Neural cell (in vitro differentiated cells): ENCODE measurements at regions not wholly inside any gene's neighbourhood (a gene's known extent, or its start where the extent isn't known, plus 50 kb on each side); places are given as distances from the start of the nearest gene placed in this dataset.

Experiments used
- EP300 ChIP-seq: fragments of 450-650 bp; conservative IDR thresholded peaks from 2 replicates; pipeline ENCODE4 v1.6.1; 2014; ENCODE audit warnings: antibody characterized with exemption, mild to moderate bottlenecking, moderate library complexity; ENCODE audit not compliant: poor library complexity, severe bottlenecking
- MXI1 ChIP-seq: fragments of 450-650 bp; conservative IDR thresholded peaks from 2 replicates; pipeline ENCODE4 v1.6.1; 2014; ENCODE audit warnings: antibody characterized with exemption, mild to moderate bottlenecking; ENCODE audit not compliant: poor library complexity, severe bottlenecking
- POLR2AphosphoS5 ChIP-seq: IDR thresholded peaks from 2 replicates; pipeline ENCODE4 v1.6.1; 2012
- RAD21 ChIP-seq: fragments of 450-650 bp; conservative IDR thresholded peaks from 2 replicates; pipeline ENCODE4 v1.6.1; 2014; ENCODE audit warnings: antibody characterized with exemption, mild to moderate bottlenecking, moderate library complexity
- SMC3 ChIP-seq: fragments of 450-650 bp; conservative IDR thresholded peaks from 2 replicates; pipeline ENCODE4 v1.6.1; 2014; ENCODE audit warnings: antibody characterized with exemption, mild to moderate bottlenecking, moderate library complexity; ENCODE audit not compliant: poor library complexity
- TF ChIP-seq, protein P1 (sequence below): fragments of 450-650 bp; IDR thresholded peaks from 2 replicates; pipeline ENCODE4 v1.5.1; 2014; ENCODE audit warnings: antibody characterized with exemption, mild to moderate bottlenecking, moderate library complexity; ENCODE audit not compliant: poor library complexity, severe bottlenecking

DNA sequence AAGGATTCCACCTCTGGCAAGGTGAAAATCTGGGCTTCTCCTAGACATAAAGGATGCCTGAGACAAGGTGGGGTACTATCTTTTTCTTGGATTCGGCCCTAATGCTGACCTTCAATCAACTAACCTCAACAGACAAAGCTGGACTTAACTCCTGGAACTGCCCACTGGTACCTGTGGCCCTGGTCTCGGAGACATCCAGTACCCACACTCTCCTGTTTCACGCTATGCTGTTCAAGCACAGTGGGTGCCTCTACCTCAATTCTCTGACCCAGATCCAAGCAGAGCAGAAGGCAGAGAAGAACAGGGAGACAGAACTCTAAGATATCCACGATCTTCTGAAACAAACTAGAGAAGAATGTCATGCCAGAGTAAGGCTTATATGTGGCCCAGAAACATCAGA lies 189.8 kb upstream of the FOXQ1 start:
- TF ChIP-seq, protein P1, sequence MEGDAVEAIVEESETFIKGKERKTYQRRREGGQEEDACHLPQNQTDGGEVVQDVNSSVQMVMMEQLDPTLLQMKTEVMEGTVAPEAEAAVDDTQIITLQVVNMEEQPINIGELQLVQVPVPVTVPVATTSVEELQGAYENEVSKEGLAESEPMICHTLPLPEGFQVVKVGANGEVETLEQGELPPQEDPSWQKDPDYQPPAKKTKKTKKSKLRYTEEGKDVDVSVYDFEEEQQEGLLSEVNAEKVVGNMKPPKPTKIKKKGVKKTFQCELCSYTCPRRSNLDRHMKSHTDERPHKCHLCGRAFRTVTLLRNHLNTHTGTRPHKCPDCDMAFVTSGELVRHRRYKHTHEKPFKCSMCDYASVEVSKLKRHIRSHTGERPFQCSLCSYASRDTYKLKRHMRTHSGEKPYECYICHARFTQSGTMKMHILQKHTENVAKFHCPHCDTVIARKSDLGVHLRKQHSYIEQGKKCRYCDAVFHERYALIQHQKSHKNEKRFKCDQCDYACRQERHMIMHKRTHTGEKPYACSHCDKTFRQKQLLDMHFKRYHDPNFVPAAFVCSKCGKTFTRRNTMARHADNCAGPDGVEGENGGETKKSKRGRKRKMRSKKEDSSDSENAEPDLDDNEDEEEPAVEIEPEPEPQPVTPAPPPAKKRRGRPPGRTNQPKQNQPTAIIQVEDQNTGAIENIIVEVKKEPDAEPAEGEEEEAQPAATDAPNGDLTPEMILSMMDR: no peak
- TF ChIP-seq EP300 (no peak), POLR2AphosphoS5 (no peak), SMC3 (no peak), MXI1 (no peak), RAD21 (no peak)
